HG03159 (cell line): ENCODE measurements at regions not wholly inside any gene's neighbourhood (a gene's known extent, or its start where the extent isn't known, plus 50 kb on each side); places are given as distances from the start of the nearest gene placed in this dataset.
A peak's percentile ranks its signal among the peaks of the same experiment; 100 is the strongest.
"Not testable (repeated sequence)": the region's sequence is repeated elsewhere in the genome, so short reads cannot be mapped to it uniquely, and the experiment has no call there.

ENCODE experiments used
- ATAC-seq: cut with Tn5 transposase; IDR thresholded peaks from one replicate; pipeline ENCODE4 v1.9.1; 2021; ENCODE audit warnings: mild to moderate bottlenecking, moderate library complexity; ENCODE audit not compliant: unreplicated experiment

- ATAC-seq = no peak
Measured at GRCh38 chr2:167607731-167608130, 639.7 kb downstream of the STK39 start.

GRCh38 chr2:167607211-167607610 is 640.2 kb downstream of the STK39 start:
- ATAC-seq = no peak

- ATAC-seq = no peak
Measured at GRCh38 chr2:167602122-167602521, 645.3 kb downstream of the STK39 start.

DNA sequence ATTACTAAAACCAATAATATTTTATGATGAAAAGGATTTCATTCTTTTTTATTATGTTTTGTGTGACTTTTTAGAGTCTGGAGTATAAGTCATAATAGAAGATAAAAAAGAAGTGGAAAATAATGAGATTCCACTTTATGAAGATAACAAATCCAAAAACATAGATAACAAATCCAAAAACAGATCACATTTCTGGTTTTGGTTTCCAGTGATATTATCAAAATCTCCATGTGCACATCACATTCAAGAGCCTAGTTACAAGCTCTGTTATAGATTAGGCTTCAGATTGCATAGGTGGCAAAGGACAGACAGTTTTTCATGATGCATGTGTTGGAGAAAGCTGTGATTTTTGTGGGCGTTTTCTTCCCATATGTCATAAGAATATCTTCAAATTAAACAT is 648.2 kb downstream of the STK39 start:
- ATAC-seq = no peak

GRCh38 chr2:167595839-167596471 is 651.4 kb downstream of the STK39 start:
- ATAC-seq = peak; percentile 98

DNA sequence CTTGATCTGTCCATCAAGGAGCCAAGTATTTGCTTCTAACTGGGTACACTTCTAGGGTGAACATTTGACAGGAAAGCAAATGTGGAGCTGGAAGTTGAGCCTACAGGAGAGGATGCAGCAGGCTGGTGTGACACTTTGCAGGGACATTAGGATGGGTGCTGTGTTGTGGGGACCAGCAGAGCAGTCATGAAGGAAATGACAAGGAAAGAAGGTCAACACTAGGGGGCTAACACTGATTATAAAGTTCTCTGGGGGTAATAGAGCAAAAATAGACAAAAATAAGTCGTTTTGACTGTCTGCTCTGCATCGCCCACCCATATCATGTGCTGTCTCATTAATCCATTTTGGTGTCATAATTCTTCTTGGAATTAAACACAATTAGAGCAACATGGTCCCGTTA is 652.4 kb downstream of the STK39 start:
- ATAC-seq = no peak

DNA sequence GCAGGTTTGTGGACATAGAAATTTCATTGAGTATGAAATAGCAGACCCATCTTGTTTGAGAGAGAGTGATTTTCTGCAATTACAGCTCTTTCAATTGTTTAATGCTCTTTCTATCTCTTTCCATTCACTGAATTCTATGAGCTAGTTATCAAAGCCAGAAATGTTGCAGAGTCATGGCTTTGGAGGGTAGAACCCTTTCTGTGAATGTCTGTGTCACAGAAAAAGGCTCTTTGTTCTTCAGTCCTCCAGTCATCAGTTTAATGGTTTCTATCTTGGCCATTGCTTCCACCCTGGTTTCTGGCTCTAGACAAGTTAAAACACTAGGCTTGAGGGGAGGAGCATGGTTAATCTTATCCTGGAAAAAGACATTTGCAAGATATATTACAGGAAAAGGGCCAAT is 655.0 kb downstream of the STK39 start:
- no peak for ATAC-seq

GRCh38 chr2:167582619-167583018 is 664.8 kb downstream of the STK39 start:
- no peak for ATAC-seq

GRCh38 chr2:167581961-167582574 is 665.3 kb downstream of the STK39 start:
- ATAC-seq = no peak

DNA sequence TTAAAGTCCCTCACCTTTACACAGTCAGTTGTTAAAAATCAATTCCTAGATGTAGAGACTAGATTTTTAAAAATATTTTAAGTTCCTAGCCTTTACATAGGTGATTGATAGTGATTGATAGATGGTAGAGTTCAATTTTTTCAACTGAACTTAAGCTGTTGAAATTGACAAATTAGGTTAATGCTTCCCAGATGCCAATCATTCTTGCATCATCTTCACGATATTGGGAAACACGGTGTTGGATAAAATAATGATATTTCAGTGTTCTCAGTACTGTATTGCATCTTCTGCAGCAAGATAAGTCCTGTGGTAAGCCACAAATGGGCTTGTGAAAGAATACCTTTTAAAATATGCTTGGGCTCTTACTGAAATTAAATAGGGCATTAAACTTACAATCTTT is 667.6 kb downstream of the STK39 start:
- ATAC-seq = no peak

- no peak for ATAC-seq
Measured at GRCh38 chr2:167575276-167575675, 672.1 kb downstream of the STK39 start.

DNA sequence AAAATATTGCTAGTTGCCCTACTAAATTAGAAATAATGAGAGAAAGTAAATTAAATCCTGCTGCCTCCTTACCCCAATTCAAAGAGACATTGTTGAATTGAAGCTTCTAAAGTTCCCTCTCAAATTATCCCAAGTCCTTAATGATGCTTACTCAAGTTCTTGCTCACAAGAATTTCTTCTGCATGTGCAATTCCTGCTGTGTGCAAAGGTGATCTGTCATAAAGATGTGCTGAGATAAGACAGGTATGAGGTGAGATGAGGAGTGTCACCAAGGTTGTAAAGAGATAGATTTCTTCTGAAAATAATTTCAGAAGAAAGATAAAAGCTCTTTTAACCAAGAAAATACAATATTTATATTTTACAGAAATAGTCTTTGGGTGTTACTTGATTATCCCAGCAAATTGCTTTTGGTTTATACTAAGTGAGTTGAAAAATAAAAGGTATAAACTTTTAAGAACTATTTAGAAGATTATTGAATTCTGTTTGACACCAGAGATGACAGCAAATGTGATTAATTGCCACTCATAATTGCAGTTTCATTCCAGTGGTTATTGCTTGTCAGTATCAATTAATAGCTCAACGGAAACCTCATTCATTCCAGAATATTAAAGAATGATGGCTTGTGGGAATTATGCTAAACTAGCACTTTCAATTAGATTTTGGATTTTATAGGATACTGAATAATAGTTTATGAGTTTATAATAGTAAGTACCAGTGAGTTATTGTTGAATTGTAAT is 674.3 kb downstream of the STK39 start:
- no peak for ATAC-seq

DNA sequence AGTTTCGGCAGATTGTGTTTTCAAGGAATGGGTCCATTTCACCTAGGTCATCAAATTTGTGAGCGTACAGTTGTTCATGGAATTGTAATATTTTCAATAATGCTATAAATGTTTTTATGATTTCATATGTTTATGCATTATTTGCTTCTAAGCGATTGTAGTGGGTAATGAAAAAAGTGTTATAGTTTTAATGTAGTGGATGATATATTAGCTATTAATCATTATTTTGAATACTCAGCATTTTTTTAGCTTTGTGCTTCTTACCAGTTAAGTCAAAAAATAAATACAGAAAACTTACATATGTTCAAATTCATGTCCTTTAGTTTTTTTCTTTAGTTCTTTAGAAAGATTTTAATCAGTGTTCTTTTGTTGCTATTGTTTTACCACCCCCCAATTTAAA is 677.0 kb downstream of the STK39 start:
- no peak for ATAC-seq

DNA sequence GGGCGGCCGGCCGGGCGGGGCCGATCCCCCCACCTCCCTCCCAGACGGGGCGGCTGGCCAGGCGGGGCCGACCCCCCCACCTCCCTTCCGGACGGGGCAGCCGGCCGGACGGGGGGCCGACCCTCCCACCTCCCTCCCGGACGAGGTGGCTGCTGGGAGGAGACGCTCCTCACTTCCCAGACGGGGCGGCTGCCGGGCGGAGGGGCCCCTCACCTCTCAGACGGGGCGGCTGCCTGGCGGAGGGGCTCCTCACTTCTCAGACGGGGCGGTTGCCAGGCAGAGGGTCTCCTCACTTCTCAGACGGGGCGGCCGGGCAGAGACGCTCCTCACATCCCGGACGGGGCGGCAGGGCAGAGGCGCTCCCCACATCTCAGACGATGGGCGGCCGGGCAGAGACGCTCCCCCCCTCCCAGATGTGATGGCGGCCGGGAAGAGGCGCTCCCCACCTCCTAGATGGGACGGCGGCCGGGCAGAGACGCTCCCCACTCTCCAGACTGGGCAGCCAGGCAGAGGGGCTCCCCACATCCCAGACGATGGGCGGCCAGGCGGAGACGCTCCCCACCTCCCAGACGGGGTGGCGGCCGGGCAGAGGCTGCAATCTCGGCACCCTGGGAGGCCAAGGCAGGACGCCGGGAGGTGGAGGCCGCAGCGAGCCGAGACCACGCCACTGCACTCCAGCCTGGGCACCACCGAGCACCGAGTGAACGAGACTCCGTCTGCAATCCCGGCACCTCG is 675.8 kb downstream of the XIRP2 start:
- not testable (repeated sequence) for ATAC-seq

DNA sequence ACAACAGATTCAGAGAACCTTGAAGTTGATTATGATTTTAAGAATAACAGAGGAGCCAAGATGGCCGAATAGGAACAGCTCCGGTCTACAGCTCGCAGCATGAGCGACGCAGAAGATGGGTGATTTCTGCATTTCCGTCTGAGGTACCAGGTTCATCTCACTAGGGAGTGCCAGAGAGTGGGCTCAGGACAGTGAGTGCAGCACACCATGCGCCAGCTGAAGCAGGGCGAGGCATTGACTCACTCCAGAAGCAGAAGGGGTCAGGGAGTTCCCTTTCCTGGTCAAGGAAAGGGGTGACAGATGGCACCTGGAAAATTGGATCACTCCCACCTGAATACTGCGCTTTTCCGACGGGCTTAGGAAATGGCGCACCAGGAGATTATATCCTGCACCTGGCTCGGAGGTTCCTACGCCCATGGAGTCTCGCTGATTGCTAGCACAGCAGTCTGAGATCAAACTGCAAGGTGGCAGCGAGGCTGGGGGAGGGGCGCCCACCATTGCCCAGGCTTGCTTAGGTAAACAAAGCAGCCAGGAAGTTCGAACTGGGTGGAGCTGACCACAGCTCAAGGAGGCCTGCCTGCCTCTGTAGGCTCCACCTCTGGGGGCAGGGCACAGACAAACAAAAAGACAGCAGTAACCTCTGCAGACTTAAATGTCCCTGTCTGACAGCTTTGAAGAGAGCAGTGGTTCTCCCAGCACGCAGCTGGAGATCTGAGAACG is 670.2 kb downstream of the XIRP2 start:
- ATAC-seq = not testable (repeated sequence)

GRCh38 chr2:167555098-167555720 is 666.9 kb downstream of the XIRP2 start:
- ATAC-seq = no peak

GRCh38 chr2:167553635-167554034 is 665.4 kb downstream of the XIRP2 start:
- no peak for ATAC-seq

GRCh38 chr2:167551416-167551815 is 663.1 kb downstream of the XIRP2 start:
- ATAC-seq = no peak

GRCh38 chr2:167550448-167550847 is 662.2 kb downstream of the XIRP2 start:
- peak; percentile 60 for ATAC-seq

DNA sequence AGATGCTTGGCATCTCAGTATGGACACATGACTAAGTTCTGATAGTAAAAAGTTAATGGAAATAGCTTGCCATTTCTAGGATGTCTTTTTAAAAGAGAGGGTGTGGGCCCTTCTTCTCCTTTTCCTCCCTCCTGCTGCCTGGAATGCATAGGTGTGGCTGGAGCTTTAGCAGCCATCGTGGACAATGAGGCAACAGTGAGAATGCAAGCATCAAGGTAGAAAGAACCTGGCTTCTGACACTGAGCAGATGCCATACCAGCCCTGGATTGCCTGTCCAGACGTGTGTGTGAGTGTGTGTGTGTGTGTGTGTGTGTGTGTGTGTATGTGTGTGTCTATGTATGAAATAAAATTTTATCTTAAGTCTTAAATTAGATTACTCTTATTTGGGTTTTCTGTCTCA is 660.1 kb downstream of the XIRP2 start:
- no peak for ATAC-seq
